ENCODE measurements at regions not wholly inside any gene's neighbourhood (a gene's known extent, or its start where the extent isn't known, plus 50 kb on each side); places are given as distances from the start of the nearest gene placed in this dataset.
A peak's percentile ranks its signal among the peaks of the same experiment; 100 is the strongest.

GRCh38 chrX:8861908-8862307, 60.7 kb upstream of the FAM9A start:
- no peak for DNase-seq (ENCODE audit: low read depth)
- TF ChIP-seq CTCF (IDR thresholded peaks at IDR 0.05; ENCODE audit: insufficient read depth, low read depth, low read length, missing control alignments) = no peak
- no peak overlapping the region for H3K4me3 ChIP-seq (ENCODE audit: low read length)

GRCh38 chrX:8851231-8851886, 50.2 kb upstream of the FAM9A start:
- TF ChIP-seq CTCF (IDR thresholded peaks at IDR 0.05; ENCODE audit: insufficient read depth, low read depth, low read length, missing control alignments) = no peak
- DNase-seq (ENCODE audit: low read depth) = peak; percentile 10

More at GRCh38 chrX:8851231-8851886, 50.2 kb upstream of the FAM9A start:
- H3K4me3 ChIP-seq (ENCODE audit: low read length) = no peak overlapping the region
